SK-N-SH treated with all-trans-retinoic acid at 6 μM for 48 hours (cell line): ENCODE measurements at regions not wholly inside any gene's neighbourhood (a gene's known extent, or its start where the extent isn't known, plus 50 kb on each side); places are given as distances from the start of the nearest gene placed in this dataset.

Source experiments
- ATAC-seq: fragments of 200-7000 bp; cut with Tn5 transposase; 3 replicates; pipeline ENCODE4 v1.9.1; 2020; ENCODE audit warnings: mild to moderate bottlenecking, moderate library complexity
- ARNTL ChIP-seq: fragments of 450-650 bp; formaldehyde crosslinking; IDR thresholded peaks from 2 replicates; pipeline ENCODE4 v1.5.0; 2020; ENCODE audit warnings: low read depth, mild to moderate bottlenecking, moderate library complexity, borderline replicate concordance
- BACH2 ChIP-seq: fragments of 250-450 bp; sonication (Bioruptor Pico); IDR thresholded peaks from 2 replicates; pipeline ENCODE4 v1.9.0; 2021; ENCODE audit warnings: mild to moderate bottlenecking, borderline replicate concordance
- CSDC2 ChIP-seq: fragments of 250-450 bp; sonication (Bioruptor Pico); IDR thresholded peaks from 2 replicates; pipeline ENCODE4 v1.5.0; 2020; ENCODE audit warnings: mild to moderate bottlenecking, moderate library complexity
- ESRRG ChIP-seq: fragments of 250-450 bp; sonication (Bioruptor Pico); IDR thresholded peaks from 2 replicates; pipeline ENCODE4 v1.6.1; 2021; ENCODE audit warnings: mild to moderate bottlenecking
- GLIS3 ChIP-seq: fragments of 250-450 bp; sonication (Bioruptor Pico); IDR thresholded peaks from 2 replicates; pipeline ENCODE4 v1.5.0; 2020; ENCODE audit warnings: mild to moderate bottlenecking, moderate library complexity
- ISL1 ChIP-seq: fragments of 250-450 bp; sonication (Bioruptor Pico); IDR thresholded peaks from 2 replicates; pipeline ENCODE4 v2.1.2; 2022; ENCODE audit warnings: mild to moderate bottlenecking, moderate library complexity
- OSR1 ChIP-seq: fragments of 250-450 bp; sonication (Bioruptor Pico); IDR thresholded peaks from 2 replicates; pipeline ENCODE4 v1.8.0; 2022; ENCODE audit warnings: moderate library complexity, mild to moderate bottlenecking, inconsistent platforms
- PPARA ChIP-seq: fragments of 250-450 bp; sonication (Bioruptor Pico); IDR thresholded peaks from 2 replicates; pipeline ENCODE4 v1.5.0; 2020; ENCODE audit warnings: mild to moderate bottlenecking, borderline replicate concordance
- RARB ChIP-seq: fragments of 250-450 bp; sonication (Bioruptor Pico); IDR thresholded peaks from 2 replicates; pipeline ENCODE4 v1.8.0; 2021; ENCODE audit warnings: mild to moderate bottlenecking, moderate library complexity
- SNAI2 ChIP-seq: fragments of 250-450 bp; sonication (Bioruptor Pico); IDR thresholded peaks from 2 replicates; pipeline ENCODE4 v1.5.0; 2020; ENCODE audit warnings: mild to moderate bottlenecking, moderate library complexity
- TCF4 ChIP-seq: fragments of 250-450 bp; sonication (Bioruptor Pico); IDR thresholded peaks from 2 replicates; pipeline ENCODE4 v1.8.0; 2021; ENCODE audit warnings: mild to moderate bottlenecking, moderate library complexity, borderline replicate concordance
- TOX ChIP-seq: fragments of 250-450 bp; sonication (Bioruptor Pico); IDR thresholded peaks from 2 replicates; pipeline ENCODE4 v1.8.0; 2021; ENCODE audit warnings: mild to moderate bottlenecking, moderate library complexity, borderline replicate concordance
- ZC3H10 ChIP-seq: fragments of 250-450 bp; sonication (Bioruptor Pico); IDR thresholded peaks from 2 replicates; pipeline ENCODE4 v1.5.1; 2021; ENCODE audit warnings: mild to moderate bottlenecking, moderate library complexity
- ZFP3 ChIP-seq: fragments of 250-450 bp; sonication (Bioruptor Pico); IDR thresholded peaks from 2 replicates; pipeline ENCODE4 v1.5.0; 2020; ENCODE audit warnings: mild to moderate bottlenecking, moderate library complexity
- ZFP30 ChIP-seq: fragments of 450-650 bp; formaldehyde crosslinking; IDR thresholded peaks from 2 replicates; pipeline ENCODE4 v1.5.0; 2022; ENCODE audit warnings: mild to moderate bottlenecking, moderate library complexity
- ZNF565 ChIP-seq: fragments of 450-650 bp; formaldehyde crosslinking; conservative IDR thresholded peaks from 2 replicates; pipeline ENCODE4 v1.5.0; 2020; ENCODE audit warnings: low read depth, mild to moderate bottlenecking, moderate library complexity
- ZNF70 ChIP-seq: fragments of 450-650 bp; formaldehyde crosslinking; IDR thresholded peaks from 2 replicates; pipeline ENCODE4 v1.5.0; 2020; ENCODE audit warnings: mild to moderate bottlenecking, moderate library complexity
- ZNF8 ChIP-seq: fragments of 450-650 bp; formaldehyde crosslinking; IDR thresholded peaks from 2 replicates; pipeline ENCODE4 v1.5.0; 2020; ENCODE audit warnings: mild to moderate bottlenecking, moderate library complexity
- TF ChIP-seq, protein P1 (sequence below): fragments of 250-450 bp; sonication (Bioruptor Pico); IDR thresholded peaks from 2 replicates; pipeline ENCODE4 v1.5.1; 2021; ENCODE audit warnings: mild to moderate bottlenecking, moderate library complexity
- TF ChIP-seq, protein P2 (sequence below): fragments of 250-450 bp; sonication (Bioruptor Pico); IDR thresholded peaks from 2 replicates; pipeline ENCODE4 v1.8.0; 2021; ENCODE audit warnings: low read depth, mild to moderate bottlenecking, moderate library complexity, borderline replicate concordance
- TF ChIP-seq, protein P3 (sequence below): fragments of 250-450 bp; sonication (Bioruptor Pico); IDR thresholded peaks from 2 replicates; pipeline ENCODE4 v1.5.1; 2020; ENCODE audit warnings: low read depth, mild to moderate bottlenecking, moderate library complexity
- TF ChIP-seq, protein P4 (sequence below): fragments of 250-450 bp; sonication (Bioruptor Pico); IDR thresholded peaks from 2 replicates; pipeline ENCODE4 v1.8.0; 2020; ENCODE audit warnings: mild to moderate bottlenecking, moderate library complexity, borderline replicate concordance
- TF ChIP-seq, protein P5 (sequence below): fragments of 250-450 bp; sonication (Bioruptor Pico); IDR thresholded peaks from 2 replicates; pipeline ENCODE4 v1.5.0; 2020; ENCODE audit warnings: mild to moderate bottlenecking, moderate library complexity

DNA sequence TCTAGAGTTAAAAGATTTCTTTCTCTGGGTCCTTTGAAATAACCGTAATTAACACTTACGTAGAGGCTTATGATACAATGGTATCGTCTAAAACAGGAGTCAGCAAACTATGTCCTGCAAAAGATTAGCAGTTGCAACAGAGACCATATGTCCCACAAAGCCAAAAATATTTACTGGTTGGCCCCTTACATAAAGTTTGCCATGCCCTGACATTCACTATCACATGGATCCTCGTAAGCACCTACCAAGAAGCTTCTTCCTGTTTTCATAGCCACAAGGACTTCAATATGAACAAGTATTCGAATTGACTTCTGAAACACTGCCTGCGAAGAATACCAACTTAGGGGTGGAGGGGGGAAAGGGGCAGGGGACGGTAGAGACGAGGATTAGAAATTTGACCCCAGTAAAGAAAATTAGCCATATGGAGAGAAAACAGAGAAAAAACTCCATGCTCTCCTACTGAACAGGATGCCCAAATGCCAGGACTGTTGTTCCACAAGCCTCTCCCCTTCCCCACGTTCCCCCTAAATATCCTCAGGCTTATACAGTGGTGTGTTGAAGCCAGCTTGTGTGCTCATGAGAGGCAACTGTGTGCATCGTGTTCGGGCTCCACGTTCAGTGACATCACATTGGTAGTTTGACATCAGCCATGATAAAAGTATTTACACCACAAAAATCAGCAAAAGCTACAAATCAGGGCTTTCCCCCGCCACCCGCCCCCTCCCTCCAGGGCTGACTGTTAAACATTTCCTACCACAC, 144.1 kb upstream of the HES1 start:
- ATAC-seq = no peak
- TF ChIP-seq ESRRG (CRISPR knock-in tag) = no peak
- no peak for TF ChIP-seq ZFP30 (CRISPR knock-in tag)
- TF ChIP-seq GLIS3 (CRISPR knock-in tag) = no peak
- no peak for TF ChIP-seq ZNF565
- no peak for TF ChIP-seq TCF4 (CRISPR knock-in tag)
- TF ChIP-seq ZNF70 (CRISPR knock-in tag) = no peak
- TF ChIP-seq, protein P1, sequence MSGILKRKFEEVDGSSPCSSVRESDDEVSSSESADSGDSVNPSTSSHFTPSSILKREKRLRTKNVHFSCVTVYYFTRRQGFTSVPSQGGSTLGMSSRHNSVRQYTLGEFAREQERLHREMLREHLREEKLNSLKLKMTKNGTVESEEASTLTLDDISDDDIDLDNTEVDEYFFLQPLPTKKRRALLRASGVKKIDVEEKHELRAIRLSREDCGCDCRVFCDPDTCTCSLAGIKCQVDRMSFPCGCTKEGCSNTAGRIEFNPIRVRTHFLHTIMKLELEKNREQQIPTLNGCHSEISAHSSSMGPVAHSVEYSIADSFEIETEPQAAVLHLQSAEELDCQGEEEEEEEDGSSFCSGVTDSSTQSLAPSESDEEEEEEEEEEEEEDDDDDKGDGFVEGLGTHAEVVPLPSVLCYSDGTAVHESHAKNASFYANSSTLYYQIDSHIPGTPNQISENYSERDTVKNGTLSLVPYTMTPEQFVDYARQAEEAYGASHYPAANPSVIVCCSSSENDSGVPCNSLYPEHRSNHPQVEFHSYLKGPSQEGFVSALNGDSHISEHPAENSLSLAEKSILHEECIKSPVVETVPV (CRISPR knock-in tag) = no peak
- TF ChIP-seq BACH2 (CRISPR knock-in tag) = no peak
- no peak for TF ChIP-seq ZNF8 (CRISPR knock-in tag)
- TF ChIP-seq, protein P2, sequence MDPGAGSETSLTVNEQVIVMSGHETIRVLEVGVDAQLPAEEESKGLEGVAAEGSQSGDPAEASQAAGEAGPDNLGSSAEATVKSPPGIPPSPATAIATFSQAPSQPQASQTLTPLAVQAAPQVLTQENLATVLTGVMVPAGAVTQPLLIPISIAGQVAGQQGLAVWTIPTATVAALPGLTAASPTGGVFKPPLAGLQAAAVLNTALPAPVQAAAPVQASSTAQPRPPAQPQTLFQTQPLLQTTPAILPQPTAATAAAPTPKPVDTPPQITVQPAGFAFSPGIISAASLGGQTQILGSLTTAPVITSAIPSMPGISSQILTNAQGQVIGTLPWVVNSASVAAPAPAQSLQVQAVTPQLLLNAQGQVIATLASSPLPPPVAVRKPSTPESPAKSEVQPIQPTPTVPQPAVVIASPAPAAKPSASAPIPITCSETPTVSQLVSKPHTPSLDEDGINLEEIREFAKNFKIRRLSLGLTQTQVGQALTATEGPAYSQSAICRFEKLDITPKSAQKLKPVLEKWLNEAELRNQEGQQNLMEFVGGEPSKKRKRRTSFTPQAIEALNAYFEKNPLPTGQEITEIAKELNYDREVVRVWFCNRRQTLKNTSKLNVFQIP (CRISPR knock-in tag) = no peak
- no peak for TF ChIP-seq TOX (CRISPR knock-in tag)
- TF ChIP-seq, protein P3, sequence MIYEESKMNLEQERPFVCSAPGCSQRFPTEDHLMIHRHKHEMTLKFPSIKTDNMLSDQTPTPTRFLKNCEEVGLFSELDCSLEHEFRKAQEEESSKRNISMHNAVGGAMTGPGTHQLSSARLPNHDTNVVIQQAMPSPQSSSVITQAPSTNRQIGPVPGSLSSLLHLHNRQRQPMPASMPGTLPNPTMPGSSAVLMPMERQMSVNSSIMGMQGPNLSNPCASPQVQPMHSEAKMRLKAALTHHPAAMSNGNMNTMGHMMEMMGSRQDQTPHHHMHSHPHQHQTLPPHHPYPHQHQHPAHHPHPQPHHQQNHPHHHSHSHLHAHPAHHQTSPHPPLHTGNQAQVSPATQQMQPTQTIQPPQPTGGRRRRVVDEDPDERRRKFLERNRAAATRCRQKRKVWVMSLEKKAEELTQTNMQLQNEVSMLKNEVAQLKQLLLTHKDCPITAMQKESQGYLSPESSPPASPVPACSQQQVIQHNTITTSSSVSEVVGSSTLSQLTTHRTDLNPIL = no peak
- TF ChIP-seq PPARA = no peak
- TF ChIP-seq RARB = no peak
- no peak for TF ChIP-seq SNAI2 (CRISPR knock-in tag)
- TF ChIP-seq, protein P4, sequence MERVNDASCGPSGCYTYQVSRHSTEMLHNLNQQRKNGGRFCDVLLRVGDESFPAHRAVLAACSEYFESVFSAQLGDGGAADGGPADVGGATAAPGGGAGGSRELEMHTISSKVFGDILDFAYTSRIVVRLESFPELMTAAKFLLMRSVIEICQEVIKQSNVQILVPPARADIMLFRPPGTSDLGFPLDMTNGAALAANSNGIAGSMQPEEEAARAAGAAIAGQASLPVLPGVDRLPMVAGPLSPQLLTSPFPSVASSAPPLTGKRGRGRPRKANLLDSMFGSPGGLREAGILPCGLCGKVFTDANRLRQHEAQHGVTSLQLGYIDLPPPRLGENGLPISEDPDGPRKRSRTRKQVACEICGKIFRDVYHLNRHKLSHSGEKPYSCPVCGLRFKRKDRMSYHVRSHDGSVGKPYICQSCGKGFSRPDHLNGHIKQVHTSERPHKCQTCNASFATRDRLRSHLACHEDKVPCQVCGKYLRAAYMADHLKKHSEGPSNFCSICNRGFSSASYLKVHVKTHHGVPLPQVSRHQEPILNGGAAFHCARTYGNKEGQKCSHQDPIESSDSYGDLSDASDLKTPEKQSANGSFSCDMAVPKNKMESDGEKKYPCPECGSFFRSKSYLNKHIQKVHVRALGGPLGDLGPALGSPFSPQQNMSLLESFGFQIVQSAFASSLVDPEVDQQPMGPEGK (CRISPR knock-in tag) = no peak
- TF ChIP-seq CSDC2 (CRISPR knock-in tag) = no peak
- no peak for TF ChIP-seq OSR1 (CRISPR knock-in tag)
- no peak for TF ChIP-seq ARNTL (CRISPR knock-in tag)
- no peak for TF ChIP-seq ISL1 (CRISPR knock-in tag)

DNA sequence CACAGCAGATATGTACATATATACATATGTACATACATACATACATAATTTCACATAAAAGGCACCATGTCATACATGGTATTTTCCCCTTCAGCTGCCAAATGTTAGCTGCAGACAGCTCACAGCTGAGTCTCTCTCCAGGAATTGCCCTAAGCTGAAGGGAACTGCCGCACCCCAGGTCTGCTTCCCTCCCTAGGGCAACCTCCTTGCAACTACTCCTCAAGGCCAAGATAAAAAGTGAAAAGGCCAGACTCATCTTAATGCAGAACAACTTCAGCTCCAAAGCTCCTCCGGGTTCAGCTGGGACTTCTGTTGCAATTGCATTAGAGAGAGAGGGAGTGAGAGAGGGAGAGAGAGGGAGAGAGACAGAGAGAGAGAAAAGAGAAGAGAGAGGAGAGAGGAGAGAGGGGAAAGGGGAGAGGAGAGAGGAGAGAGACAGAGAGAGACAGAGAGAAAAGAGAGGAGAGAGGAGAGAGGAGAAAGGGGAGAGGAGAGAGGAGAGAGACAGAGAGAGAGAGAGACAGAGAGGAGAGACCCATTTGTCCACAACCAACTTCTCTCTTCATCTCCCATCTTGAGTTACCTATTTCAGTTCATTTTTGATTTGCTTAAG, 143.4 kb upstream of the HES1 start:
- ATAC-seq = no peak
- TF ChIP-seq, protein P2 (CRISPR knock-in tag) = no peak
- TF ChIP-seq ARNTL (CRISPR knock-in tag) (no peak), ZFP30 (CRISPR knock-in tag) (no peak), ZNF70 (CRISPR knock-in tag) (no peak), ZNF8 (CRISPR knock-in tag) (no peak), PPARA (no peak), ZC3H10 (no peak), ISL1 (CRISPR knock-in tag) (no peak), OSR1 (CRISPR knock-in tag) (no peak), ZFP3 (CRISPR knock-in tag) (no peak)
- TF ChIP-seq, protein P1 (CRISPR knock-in tag) = no peak
- TF ChIP-seq, protein P5, sequence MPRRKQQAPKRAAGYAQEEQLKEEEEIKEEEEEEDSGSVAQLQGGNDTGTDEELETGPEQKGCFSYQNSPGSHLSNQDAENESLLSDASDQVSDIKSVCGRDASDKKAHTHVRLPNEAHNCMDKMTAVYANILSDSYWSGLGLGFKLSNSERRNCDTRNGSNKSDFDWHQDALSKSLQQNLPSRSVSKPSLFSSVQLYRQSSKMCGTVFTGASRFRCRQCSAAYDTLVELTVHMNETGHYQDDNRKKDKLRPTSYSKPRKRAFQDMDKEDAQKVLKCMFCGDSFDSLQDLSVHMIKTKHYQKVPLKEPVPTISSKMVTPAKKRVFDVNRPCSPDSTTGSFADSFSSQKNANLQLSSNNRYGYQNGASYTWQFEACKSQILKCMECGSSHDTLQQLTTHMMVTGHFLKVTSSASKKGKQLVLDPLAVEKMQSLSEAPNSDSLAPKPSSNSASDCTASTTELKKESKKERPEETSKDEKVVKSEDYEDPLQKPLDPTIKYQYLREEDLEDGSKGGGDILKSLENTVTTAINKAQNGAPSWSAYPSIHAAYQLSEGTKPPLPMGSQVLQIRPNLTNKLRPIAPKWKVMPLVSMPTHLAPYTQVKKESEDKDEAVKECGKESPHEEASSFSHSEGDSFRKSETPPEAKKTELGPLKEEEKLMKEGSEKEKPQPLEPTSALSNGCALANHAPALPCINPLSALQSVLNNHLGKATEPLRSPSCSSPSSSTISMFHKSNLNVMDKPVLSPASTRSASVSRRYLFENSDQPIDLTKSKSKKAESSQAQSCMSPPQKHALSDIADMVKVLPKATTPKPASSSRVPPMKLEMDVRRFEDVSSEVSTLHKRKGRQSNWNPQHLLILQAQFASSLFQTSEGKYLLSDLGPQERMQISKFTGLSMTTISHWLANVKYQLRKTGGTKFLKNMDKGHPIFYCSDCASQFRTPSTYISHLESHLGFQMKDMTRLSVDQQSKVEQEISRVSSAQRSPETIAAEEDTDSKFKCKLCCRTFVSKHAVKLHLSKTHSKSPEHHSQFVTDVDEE (CRISPR knock-in tag) = no peak
- TF ChIP-seq, protein P3 = no peak
